Large intestine (tissue), 3 donors: ENCODE measurements at regions not wholly inside any gene's neighbourhood (a gene's known extent, or its start where the extent isn't known, plus 50 kb on each side); places are given as distances from the start of the nearest gene placed in this dataset.
"Not testable (repeated sequence)": the region's sequence is repeated elsewhere in the genome, so short reads cannot be mapped to it uniquely, and the experiment has no call there.

ENCODE experiments used
- DNase-seq, 2 donors: peaks; one replicate each; pipeline versions ENCODE4 v3.0.0 to v3.0.0-alpha.2; 2013
- H3K27ac ChIP-seq: one replicate; pipeline ENCODE4 v1.5.1; 2013; ENCODE audit warnings: low read length
- H3K27me3 ChIP-seq: 2 replicates; pipeline ENCODE4 v1.6.1; 2013; ENCODE audit warnings: low read length; ENCODE audit not compliant: control insufficient read depth, insufficient read depth
- H3K36me3 ChIP-seq: 2 replicates; pipeline ENCODE4 v1.6.1; 2013; ENCODE audit warnings: low read length; ENCODE audit not compliant: control insufficient read depth, insufficient read depth
- H3K4me1 ChIP-seq: one replicate; pipeline ENCODE4 v1.6.1; 2013; ENCODE audit warnings: low read length; ENCODE audit not compliant: control insufficient read depth, insufficient read depth
- H3K4me3 ChIP-seq: one replicate; pipeline ENCODE4 v1.5.1; 2013; ENCODE audit warnings: low read length
- H3K9me3 ChIP-seq: one replicate; pipeline ENCODE4 v1.6.1; 2013; ENCODE audit warnings: mild to moderate bottlenecking, low read depth, low read length, moderate library complexity; ENCODE audit not compliant: control insufficient read depth
- WGBS: methylation state at CpG from one replicate; pipeline ENCODE4 v1.1.5; 2013; ENCODE audit warnings: low lambda C conversion rate; ENCODE audit not compliant: insufficient coverage; 5-methylcytosine and 5-hydroxymethylcytosine counted together

GRCh38 chr18:42328931-42329330, 373.9 kb downstream of the PIK3C3 start:
- no peak for DNase-seq
- no peaks in the 10 kb centered on the region for H3K4me1 ChIP-seq
- H3K27ac ChIP-seq, result no peak overlapping the region
- H3K4me3 ChIP-seq, result no peak overlapping the region
- H3K27me3 ChIP-seq, result no peaks in the 10 kb centered on the region
- no peaks in the 10 kb centered on the region for H3K9me3 ChIP-seq
- H3K36me3 ChIP-seq, result no peaks in the 10 kb centered on the region
- WGBS, result no CpG with 5 or more reads among the region's 1 CpG

GRCh38 chr18:42330296-42330695, 375.3 kb downstream of the PIK3C3 start:
- DNase-seq, result no peak
- Histone ChIP-seq H3K4me1 (no peaks in the 10 kb centered on the region), H3K4me3 (no peak overlapping the region), H3K27me3 (no peaks in the 10 kb centered on the region), H3K27ac (no peak overlapping the region), H3K36me3 (no peaks in the 10 kb centered on the region), H3K9me3 (peaks cover under 1% of the 10 kb centered on the region)
- 96% methylated on average over 2 of the region's 3 CpGs for WGBS

GRCh38 chr18:42333558-42333957, 378.5 kb downstream of the PIK3C3 start:
- Histone ChIP-seq H3K9me3 (peaks cover 10% of the 10 kb centered on the region), H3K27me3 (no peaks in the 10 kb centered on the region), H3K4me3 (no peak overlapping the region), H3K4me1 (peaks cover 2% of the 10 kb centered on the region), H3K36me3 (no peaks in the 10 kb centered on the region), H3K27ac (no peak overlapping the region)
- DNase-seq, result no peak
- WGBS, result 67% methylated on average over 1 of the region's 3 CpGs

GRCh38 chr18:42334931-42335330, 379.9 kb downstream of the PIK3C3 start:
- peaks cover 2% of the 10 kb centered on the region for H3K4me1 ChIP-seq
- H3K27me3 ChIP-seq, result no peaks in the 10 kb centered on the region
- no peak overlapping the region for H3K4me3 ChIP-seq
- no peak overlapping the region for H3K27ac ChIP-seq
- peaks cover 10% of the 10 kb centered on the region for H3K9me3 ChIP-seq
- H3K36me3 ChIP-seq, result no peaks in the 10 kb centered on the region
- no peak for DNase-seq

GRCh38 chr18:42336139-42336538, 381.1 kb downstream of the PIK3C3 start:
- H3K36me3 ChIP-seq, result no peaks in the 10 kb centered on the region
- WGBS, result no CpG with 5 or more reads among the region's 2 CpGs
- no peak overlapping the region for H3K4me3 ChIP-seq
- peaks cover 10% of the 10 kb centered on the region for H3K9me3 ChIP-seq
- H3K27me3 ChIP-seq, result no peaks in the 10 kb centered on the region
- no peak overlapping the region for H3K27ac ChIP-seq
- DNase-seq, result peak in 1 of 2 donors; percentile 27
- H3K4me1 ChIP-seq, result peaks cover 2% of the 10 kb centered on the region

GRCh38 chr18:42337337-42337736, 382.3 kb downstream of the PIK3C3 start:
- no CpG with 5 or more reads among the region's 2 CpGs for WGBS
- H3K4me1 ChIP-seq, DNase-seq, H3K36me3 ChIP-seq, H3K27me3 ChIP-seq, H3K4me3 ChIP-seq, H3K27ac ChIP-seq: not testable (repeated sequence)
- peaks cover 10% of the 10 kb centered on the region for H3K9me3 ChIP-seq

- no peak overlapping the region for H3K27ac ChIP-seq
- 0% methylated on average over 1 of the region's 2 CpGs for WGBS
- H3K4me1 ChIP-seq, result peaks cover 2% of the 10 kb centered on the region
- no peaks in the 10 kb centered on the region for H3K27me3 ChIP-seq
- H3K4me3 ChIP-seq, result no peak overlapping the region
- DNase-seq, result peak in 1 of 2 donors; percentile 23
- H3K9me3 ChIP-seq, result peaks cover 10% of the 10 kb centered on the region
- no peaks in the 10 kb centered on the region for H3K36me3 ChIP-seq
Measured at GRCh38 chr18:42338683-42339082, 383.6 kb downstream of the PIK3C3 start.

GRCh38 chr18:42339372-42339771, 384.3 kb downstream of the PIK3C3 start:
- DNase-seq, result peak in 1 of 2 donors; percentile 14
- H3K36me3 ChIP-seq, result no peaks in the 10 kb centered on the region
- 53% methylated on average over 2 of the region's 4 CpGs for WGBS
- no peak overlapping the region for H3K27ac ChIP-seq
- peaks cover 2% of the 10 kb centered on the region for H3K4me1 ChIP-seq
- H3K4me3 ChIP-seq, result no peak overlapping the region
- peaks cover 10% of the 10 kb centered on the region for H3K9me3 ChIP-seq
- H3K27me3 ChIP-seq, result no peaks in the 10 kb centered on the region

GRCh38 chr18:42340423-42341009, 385.5 kb downstream of the PIK3C3 start:
- Histone ChIP-seq H3K36me3 (no peaks in the 10 kb centered on the region), H3K27me3 (no peaks in the 10 kb centered on the region), H3K9me3 (peaks cover 8% of the 10 kb centered on the region), H3K4me3 (no peak overlapping the region), H3K27ac (no peak overlapping the region), H3K4me1 (peaks cover 2% of the 10 kb centered on the region)
- no CpG with 5 or more reads among the region's 3 CpGs for WGBS
- DNase-seq, result no peak

GRCh38 chr18:42341423-42341822, 386.4 kb downstream of the PIK3C3 start:
- no CpG with 5 or more reads among the region's 1 CpG for WGBS
- H3K9me3 ChIP-seq, result peaks cover 6% of the 10 kb centered on the region

GRCh38 chr18:42348722-42349121, 393.7 kb downstream of the PIK3C3 start:
- no peaks in the 10 kb centered on the region for H3K4me1 ChIP-seq
- H3K4me3 ChIP-seq, result no peak overlapping the region
- no peak overlapping the region for H3K27ac ChIP-seq
- DNase-seq, result no peak
- H3K27me3 ChIP-seq, result no peaks in the 10 kb centered on the region
- WGBS, result no CpG with 5 or more reads among the region's 5 CpGs
- no peaks in the 10 kb centered on the region for H3K36me3 ChIP-seq
- H3K9me3 ChIP-seq, result no peaks in the 10 kb centered on the region

More at GRCh38 chr18:42341423-42341822, 386.4 kb downstream of the PIK3C3 start:
- no peak for DNase-seq
- Histone ChIP-seq H3K4me1 (peaks cover under 1% of the 10 kb centered on the region), H3K27me3 (no peaks in the 10 kb centered on the region), H3K27ac (no peak overlapping the region), H3K36me3 (no peaks in the 10 kb centered on the region), H3K4me3 (no peak overlapping the region)
